ENCODE measurements at regions not wholly inside any gene's neighbourhood (a gene's known extent, or its start where the extent isn't known, plus 50 kb on each side); places are given as distances from the start of the nearest gene placed in this dataset.
"Not testable (repeated sequence)": the region's sequence is repeated elsewhere in the genome, so short reads cannot be mapped to it uniquely, and the experiment has no call there.

- not testable (repeated sequence) for DNase-seq (ENCODE audit: low read depth in 4 of 4, low spot score in 3 of 4)
Observed at GRCh38 chr6:92671462-92671861, 747.9 kb downstream of the EPHA7 start.

- DNase-seq (ENCODE audit: low read depth in 4 of 4, low spot score in 3 of 4): no peak
Observed at GRCh38 chr6:92667843-92668242, 751.5 kb downstream of the EPHA7 start.

- no peak for DNase-seq (ENCODE audit: low read depth in 4 of 4, low spot score in 3 of 4)
Observed at GRCh38 chr6:92648364-92649086, 770.8 kb downstream of the EPHA7 start.

GRCh38 chr6:92647630-92648029, 771.7 kb downstream of the EPHA7 start:
- DNase-seq (ENCODE audit: low read depth in 4 of 4, low spot score in 3 of 4): no peak

GRCh38 chr6:92644104-92644791, 775.1 kb downstream of the EPHA7 start:
- DNase-seq (ENCODE audit: low read depth in 4 of 4, low spot score in 3 of 4): not testable (repeated sequence)

GRCh38 chr6:92635553-92636153, 783.7 kb downstream of the EPHA7 start:
- no peak for DNase-seq (ENCODE audit: low read depth in 4 of 4, low spot score in 3 of 4)

- DNase-seq (ENCODE audit: low read depth in 4 of 4, low spot score in 3 of 4): no peak
Observed at GRCh38 chr6:92634561-92634960, 784.8 kb downstream of the EPHA7 start.

- DNase-seq (ENCODE audit: low read depth in 4 of 4, low spot score in 3 of 4): no peak
Observed at GRCh38 chr6:92623431-92623830, 795.9 kb downstream of the EPHA7 start.

- DNase-seq (ENCODE audit: low read depth in 4 of 4, low spot score in 3 of 4): no peak
Observed at GRCh38 chr6:92617721-92618120, 801.6 kb downstream of the EPHA7 start.

GRCh38 chr6:92608751-92609150, 810.6 kb downstream of the EPHA7 start:
- no peak for DNase-seq (ENCODE audit: low read depth in 4 of 4, low spot score in 3 of 4)

- no peak for DNase-seq (ENCODE audit: low read depth in 4 of 4, low spot score in 3 of 4)
Observed at GRCh38 chr6:92593201-92593600, 826.2 kb downstream of the EPHA7 start.

GRCh38 chr6:92589996-92590395, 829.4 kb downstream of the EPHA7 start:
- DNase-seq (ENCODE audit: low read depth in 4 of 4, low spot score in 3 of 4): no peak

GRCh38 chr6:92588148-92588547, 831.2 kb downstream of the EPHA7 start:
- no peak for DNase-seq (ENCODE audit: low read depth in 4 of 4, low spot score in 3 of 4)

- no peak for DNase-seq (ENCODE audit: low read depth in 4 of 4, low spot score in 3 of 4)
Observed at GRCh38 chr6:92587525-92587924, 831.8 kb downstream of the EPHA7 start.

- DNase-seq (ENCODE audit: low read depth in 4 of 4, low spot score in 3 of 4): no peak
Observed at GRCh38 chr6:92586236-92586977, 833.0 kb downstream of the EPHA7 start.

- DNase-seq (ENCODE audit: low read depth in 4 of 4, low spot score in 3 of 4): no peak
Observed at GRCh38 chr6:92582211-92582610, 837.1 kb downstream of the EPHA7 start.

- DNase-seq (ENCODE audit: low read depth in 4 of 4, low spot score in 3 of 4): no peak
Observed at GRCh38 chr6:92577077-92577719, 842.2 kb downstream of the EPHA7 start.

- no peak for DNase-seq (ENCODE audit: low read depth in 4 of 4, low spot score in 3 of 4)
Observed at GRCh38 chr6:92568541-92568940, 850.8 kb downstream of the EPHA7 start.

- DNase-seq (ENCODE audit: low read depth in 4 of 4, low spot score in 3 of 4): no peak
Observed at GRCh38 chr6:92566632-92567031, 852.7 kb downstream of the EPHA7 start.

GRCh38 chr6:92564376-92564775, 855.0 kb downstream of the EPHA7 start:
- no peak for DNase-seq (ENCODE audit: low read depth in 4 of 4, low spot score in 3 of 4)

- no peak for DNase-seq (ENCODE audit: low read depth in 4 of 4, low spot score in 3 of 4)
Observed at GRCh38 chr6:92559611-92560010, 859.7 kb downstream of the EPHA7 start.
